IPS-18c (cell line): ENCODE measurements at regions not wholly inside any gene's neighbourhood (a gene's known extent, or its start where the extent isn't known, plus 50 kb on each side); places are given as distances from the start of the nearest gene placed in this dataset.
"Not testable (repeated sequence)": the region's sequence is repeated elsewhere in the genome, so short reads cannot be mapped to it uniquely, and the experiment has no call there.

Experiments used
- H3K4me3 ChIP-seq: 2 replicates; pipeline ENCODE4 v1.7.0; 2013; ENCODE audit warnings: low read depth, mild to moderate bottlenecking, low read length, moderate library complexity; ENCODE audit not compliant: insufficient read depth
- H3K9me3 ChIP-seq: one replicate; pipeline ENCODE4 v1.6.1; 2013; ENCODE audit warnings: mild to moderate bottlenecking, low read length, moderate library complexity; ENCODE audit not compliant: control insufficient read depth, insufficient read depth

DNA sequence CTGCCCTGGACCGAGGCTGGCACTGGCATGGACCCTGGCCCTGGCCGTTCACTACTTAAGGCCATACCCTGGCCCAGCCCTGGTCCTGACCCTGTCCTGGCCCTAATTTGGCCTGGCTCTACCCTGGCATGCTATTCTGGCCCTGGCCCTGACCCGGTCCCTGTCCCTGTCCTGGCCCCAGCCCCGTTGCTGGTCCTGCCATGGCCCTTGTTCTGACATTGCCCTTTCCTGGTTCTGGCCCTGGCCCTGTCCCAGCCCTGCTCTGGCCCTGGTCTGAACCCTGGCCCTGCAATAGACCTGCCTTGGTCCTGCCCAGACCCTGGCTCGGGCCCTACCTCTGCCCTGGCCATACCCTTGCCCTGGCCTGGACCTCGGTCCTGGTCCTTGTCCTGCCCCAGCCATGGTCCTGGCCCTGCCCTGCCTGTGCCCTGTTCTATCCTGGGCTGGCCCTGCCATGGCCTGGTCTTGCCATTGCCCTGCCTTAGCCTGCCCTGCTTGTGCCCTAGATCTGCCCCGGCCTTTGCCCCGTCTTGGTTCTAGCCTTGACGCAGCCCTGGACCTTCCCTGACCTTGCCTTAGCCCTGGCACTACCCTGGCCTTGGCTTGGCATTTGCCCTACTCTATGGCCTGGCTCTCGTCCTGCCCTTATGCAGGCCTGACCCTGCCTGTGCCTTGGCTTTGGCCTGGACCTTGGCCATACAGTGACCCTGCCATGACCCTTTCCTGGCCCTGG is 237.2 kb downstream of the GOLGA6L6 start:
- Histone ChIP-seq H3K9me3 (peaks cover 43% of the 10 kb centered on the region), H3K4me3 (peak overlapping the region; percentile 15; the same call in 1 of the 2 replicates)

DNA sequence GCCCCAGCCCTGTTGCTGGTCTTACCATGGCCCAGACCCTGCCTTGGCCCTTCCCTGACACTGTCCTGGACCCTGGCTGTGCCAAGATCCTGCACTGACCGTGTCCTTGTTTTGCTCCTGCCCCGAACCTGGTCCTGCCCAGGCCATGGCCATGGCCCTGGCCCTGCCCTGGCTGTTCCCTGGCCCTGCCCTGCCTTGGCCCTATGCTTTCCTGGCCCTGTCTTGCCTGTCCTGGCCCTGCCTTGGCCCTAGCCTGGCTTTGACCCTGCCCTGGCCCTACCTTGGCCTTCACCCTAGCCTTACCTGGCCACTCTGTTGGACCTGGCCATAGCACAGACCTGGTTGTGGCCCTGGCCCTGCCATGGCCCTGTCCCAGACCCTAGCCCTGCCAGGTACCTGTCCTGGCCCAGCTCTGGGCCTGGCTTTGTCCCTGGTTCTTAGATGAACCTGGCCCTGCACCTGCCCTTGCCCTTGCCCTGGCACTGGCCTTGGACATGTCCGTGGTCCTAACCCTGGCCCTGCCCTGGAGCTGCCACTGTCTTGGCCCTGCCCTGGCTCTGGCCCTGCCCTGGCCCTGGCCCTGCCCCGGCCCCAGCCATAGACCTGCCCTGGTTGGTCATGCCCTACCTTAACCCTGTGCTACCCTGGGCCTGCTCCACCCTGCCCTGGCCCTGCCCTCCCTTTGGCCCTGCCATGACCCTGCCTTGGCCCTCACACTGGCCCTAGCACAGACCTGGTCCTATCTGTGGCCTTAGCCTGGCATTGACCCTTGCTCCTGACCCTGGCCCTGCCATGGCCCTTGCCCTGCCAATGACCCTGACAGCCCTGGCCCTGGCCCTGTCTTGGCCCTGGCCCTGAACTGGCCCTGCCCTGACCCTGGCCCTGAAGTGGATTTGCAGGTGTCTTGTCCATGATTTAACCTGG is 238.1 kb downstream of the GOLGA6L6 start:
- H3K4me3 ChIP-seq: not testable (repeated sequence)
- H3K9me3 ChIP-seq: peaks cover 43% of the 10 kb centered on the region

DNA sequence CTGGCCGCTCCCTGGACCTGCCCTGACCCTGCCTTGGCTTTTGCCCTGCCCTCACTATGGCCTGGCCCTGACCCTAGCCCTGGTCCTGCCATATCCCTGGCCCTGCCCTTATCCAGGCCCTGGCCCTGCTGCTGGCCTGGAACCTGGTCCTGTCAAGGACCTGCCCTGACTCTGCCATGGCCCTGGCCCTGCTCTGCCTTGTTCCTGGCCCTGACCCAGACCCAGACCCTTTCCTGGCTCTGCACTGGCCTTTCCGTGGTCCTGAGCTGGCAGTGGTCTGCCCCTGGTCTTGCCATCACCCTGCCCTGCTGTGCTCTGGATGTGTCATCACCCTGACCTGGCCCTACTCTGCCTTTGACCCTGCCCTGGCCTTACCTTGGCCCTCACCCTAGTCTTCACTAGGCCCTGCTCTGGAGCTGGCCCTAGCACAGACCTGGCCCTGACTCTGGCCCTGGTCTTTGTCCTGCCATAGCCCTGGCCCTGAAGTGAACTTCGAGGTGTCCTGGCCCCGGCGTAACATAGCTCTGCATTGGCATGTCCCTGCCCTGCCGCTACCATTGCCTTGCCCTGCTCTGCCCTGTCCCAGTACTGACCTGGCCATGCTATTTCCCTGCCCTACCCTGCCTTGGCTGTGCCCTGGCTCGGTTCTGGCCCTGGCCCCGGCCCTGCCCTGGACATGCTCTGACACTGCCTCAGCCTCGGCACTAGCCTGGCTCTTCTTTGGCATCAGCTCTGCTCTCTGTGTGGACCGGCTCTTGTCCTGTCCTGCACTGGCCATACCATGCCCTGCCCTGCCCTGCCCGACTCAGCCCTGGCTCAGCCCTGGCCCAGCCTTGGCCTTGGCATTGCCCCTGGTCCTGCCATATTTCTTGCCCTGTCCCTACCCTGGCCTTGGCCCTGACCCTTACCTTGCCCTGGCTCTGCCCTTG is 239.2 kb downstream of the GOLGA6L6 start:
- H3K4me3 ChIP-seq: not testable (repeated sequence)
- peaks cover 43% of the 10 kb centered on the region for H3K9me3 ChIP-seq

DNA sequence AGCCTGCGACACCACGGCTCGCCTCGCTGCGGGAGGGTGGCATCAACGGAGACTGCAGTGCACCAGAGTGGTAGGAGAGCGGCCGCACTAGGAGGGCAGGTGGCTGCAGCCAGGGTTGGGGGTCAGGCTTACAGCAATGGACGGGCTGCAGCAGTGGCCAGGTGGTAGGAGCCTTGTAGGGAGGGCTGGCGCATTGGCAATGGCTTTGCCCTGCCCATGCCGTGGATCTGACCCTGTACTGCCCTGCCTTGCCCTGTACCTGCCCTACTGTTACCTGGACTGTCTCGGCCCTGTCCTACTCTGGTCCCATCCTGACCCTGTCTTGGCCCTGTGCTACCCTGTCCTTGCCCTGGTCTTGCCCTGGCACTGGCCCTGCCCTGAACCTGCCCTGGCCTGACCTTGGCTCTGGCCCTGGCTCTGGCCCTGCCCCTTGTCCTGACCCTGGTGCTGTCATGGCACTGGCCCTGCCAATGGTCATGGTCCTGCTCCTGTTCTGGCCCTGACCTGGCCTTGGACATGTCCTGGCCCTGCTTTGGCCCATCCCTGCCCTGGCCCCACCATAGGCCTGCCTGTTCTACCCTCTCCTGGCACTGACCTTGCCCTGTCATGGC is 240.0 kb downstream of the GOLGA6L6 start:
- peaks cover 39% of the 10 kb centered on the region for H3K9me3 ChIP-seq
- H3K4me3 ChIP-seq: not testable (repeated sequence)

DNA sequence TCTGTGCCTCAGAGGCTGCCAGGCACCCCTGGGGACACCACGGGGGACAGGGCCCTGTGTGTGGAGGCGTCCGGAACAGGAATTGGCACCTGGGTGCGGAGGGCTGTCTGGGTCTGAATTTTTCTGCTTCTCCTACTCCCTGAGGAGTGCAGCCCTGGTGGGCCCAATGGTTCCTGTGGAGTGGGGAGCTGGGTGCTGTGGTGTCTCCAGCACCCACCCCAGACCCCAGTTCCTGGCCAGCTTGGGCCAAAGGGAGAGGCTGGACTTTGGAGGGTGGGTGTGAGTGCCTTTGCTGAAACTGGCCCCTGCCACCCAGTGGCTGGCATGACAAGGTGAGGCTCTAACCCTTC is 240.6 kb downstream of the GOLGA6L6 start:
- peaks cover 38% of the 10 kb centered on the region for H3K9me3 ChIP-seq

DNA sequence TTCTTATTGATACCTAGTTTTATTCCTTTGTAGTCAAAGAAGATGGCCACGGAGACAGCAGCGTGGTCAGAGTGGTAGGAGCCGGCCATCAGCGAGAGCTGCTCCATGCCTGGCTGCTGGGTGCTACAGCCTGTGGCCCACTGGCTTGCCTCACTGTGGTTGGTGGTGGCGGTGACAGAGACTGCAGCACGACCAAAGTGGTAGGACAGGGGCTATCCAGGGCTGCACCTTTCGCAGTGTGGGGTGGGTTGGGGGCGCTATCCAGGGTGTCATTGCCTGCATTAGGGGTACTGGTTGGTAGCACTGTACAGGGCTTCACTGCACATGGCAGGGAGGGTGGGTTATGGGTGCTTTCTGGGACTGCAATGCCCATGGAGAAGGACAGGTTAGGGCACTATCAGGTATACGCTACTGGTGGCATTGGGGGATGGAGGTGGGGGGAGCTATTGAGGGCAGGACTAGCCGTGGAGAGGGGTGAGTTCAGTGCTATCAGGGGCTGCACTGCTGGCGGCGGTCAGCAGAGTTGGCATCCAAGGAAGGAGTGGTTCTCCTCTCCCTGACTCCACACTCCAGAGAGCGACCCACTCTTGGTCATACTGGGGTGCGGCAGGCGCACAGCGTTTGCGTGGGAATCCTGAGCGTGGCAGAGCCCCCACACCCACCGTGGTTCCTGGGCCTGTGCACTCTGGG is 241.1 kb downstream of the GOLGA6L6 start:
- peaks cover 38% of the 10 kb centered on the region for H3K9me3 ChIP-seq

More for the DNA sequence above, 240.6 kb downstream of the GOLGA6L6 start:
- H3K4me3 ChIP-seq: not testable (repeated sequence)

DNA sequence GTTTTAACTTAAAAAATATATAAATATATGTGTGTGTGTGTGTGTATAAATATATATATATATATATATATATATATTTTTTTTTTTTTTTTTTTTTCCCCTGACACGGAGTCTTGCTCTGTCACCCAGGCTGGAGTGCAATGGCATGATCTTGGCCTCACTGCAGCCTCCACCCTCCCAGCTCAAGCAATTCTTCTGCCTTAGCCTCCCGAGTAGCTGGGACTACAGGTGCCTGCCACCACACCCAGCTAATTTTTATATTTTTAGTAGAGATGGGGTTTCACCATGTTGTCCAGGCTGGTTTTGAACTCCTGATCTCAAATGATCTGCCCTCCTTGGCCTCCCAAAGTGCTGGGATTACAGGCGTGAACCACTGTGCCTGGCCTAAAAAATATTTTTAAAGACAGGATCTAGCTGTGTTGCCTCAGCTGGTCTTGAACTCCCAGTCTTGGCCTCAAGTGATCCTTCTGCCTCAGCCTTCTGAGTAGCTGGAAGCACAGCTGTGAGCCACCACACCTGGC is 243.9 kb downstream of the GOLGA6L6 start:
- peaks cover 31% of the 10 kb centered on the region for H3K9me3 ChIP-seq
- H3K4me3 ChIP-seq: not testable (repeated sequence)

More for the DNA sequence above, 241.1 kb downstream of the GOLGA6L6 start:
- not testable (repeated sequence) for H3K4me3 ChIP-seq

DNA sequence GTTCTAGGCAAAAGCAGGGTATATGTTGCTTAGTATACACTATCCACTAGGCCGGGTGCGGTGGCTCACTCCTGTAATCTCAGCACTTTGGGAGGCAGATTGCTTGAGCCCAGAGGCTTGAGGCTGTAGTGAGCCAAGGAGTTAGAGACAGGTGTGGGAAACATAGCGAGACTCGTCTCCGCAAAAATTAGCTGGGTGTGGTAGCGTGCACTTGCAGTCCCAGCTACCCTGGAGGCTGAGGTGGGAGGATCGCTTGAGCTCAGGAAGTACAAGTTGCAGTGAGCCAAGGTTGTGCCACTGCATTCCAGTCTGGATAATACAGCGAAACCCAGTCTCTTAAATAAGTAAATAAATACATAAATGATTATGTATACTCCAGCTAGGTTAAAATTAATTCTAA is 245.3 kb downstream of the GOLGA6L6 start:
- peaks cover 33% of the 10 kb centered on the region for H3K9me3 ChIP-seq
- H3K4me3 ChIP-seq: not testable (repeated sequence)

DNA sequence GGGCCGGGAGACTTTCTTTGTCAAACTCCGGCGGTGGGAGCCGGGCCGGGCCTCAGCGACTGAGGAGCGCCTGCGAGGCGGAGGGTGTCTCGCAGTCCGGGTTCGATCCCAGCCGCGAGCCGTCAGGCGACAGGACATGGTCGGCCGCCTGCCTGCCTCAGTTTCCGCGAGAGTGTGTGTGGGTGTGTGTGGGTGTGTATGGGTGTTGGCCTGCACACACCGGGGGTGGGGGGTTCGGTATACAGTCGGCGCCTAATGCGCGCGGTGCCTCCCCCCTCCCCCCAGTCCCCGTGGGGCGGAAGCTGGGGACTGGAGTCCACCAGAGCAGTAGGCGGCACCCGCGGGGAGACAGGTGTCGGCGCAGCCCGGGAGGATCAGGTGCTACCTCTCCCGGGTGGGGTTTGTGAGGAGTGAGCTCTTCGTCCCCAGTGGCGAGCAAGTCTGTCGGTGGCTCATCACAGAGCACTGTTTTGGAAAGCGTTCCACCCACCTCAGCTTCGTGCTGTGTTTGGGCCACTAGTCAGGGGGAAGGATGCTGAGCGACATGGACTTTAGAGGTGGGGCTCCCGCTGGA is 246.3 kb downstream of the GOLGA6L6 start:
- Histone ChIP-seq H3K4me3 (peak overlapping the region; percentile 1; the same call in 1 of the 2 replicates), H3K9me3 (peaks cover 31% of the 10 kb centered on the region)

DNA sequence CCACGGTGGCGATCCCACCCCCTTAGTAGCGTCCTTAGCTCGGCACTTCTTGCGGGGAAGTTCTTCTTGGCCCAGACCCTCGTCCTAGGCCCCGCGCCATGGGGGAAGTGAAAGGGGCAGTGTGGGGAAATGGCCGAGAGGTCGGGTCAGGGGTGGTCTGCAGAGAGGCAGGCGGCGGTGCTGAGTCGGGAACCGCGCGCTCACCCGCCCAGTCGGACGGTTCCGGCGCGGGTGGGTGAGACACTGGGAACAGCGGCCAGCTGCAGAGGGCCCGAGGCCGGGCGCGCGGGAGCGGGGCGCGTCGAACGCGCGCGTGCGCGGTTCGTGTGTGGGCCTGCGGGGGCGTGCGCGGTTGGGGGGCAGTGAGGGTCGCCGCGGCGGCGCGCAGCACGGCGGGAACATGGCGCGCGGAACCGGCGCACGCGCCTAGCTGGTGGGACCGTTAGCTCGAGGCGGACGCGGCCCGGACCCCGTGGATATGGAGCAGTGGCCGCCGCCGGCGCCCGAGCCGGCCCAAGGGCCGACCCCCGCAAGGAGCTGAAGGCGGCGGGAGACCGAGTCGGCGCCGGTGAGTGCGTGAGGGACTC is 246.9 kb downstream of the GOLGA6L6 start:
- Histone ChIP-seq H3K9me3 (peaks cover 31% of the 10 kb centered on the region), H3K4me3 (no peak overlapping the region; the same call in 1 of the 2 replicates)

DNA sequence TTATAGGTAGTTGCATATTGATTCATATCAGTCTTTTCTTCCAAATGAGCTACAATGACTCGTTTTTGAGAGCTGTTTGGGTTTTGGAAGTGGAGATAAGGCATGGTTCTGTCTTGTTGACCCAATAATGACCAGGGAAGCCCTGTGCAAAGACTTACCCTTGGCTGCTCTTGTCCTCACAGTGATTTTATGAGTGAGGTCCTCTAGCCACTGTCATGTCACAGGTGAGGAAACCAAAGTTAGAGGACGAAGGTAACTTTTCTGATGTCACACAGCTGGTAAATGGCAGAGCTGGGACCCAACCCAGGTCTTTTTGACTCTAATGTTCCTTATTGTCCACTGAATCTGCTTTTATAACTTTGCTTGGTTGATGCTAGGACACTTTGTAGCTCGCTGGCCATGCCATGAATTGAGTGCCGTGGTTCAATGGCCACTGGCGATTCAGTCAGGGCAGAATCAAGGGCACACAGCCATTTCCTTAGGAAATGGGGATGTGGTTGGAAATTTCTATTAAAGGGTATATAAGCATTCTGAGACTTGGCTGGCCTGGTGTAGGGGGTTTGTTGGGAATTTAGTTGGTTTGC is 249.1 kb downstream of the GOLGA6L6 start:
- not testable (repeated sequence) for H3K4me3 ChIP-seq
- peaks cover 45% of the 10 kb centered on the region for H3K9me3 ChIP-seq

DNA sequence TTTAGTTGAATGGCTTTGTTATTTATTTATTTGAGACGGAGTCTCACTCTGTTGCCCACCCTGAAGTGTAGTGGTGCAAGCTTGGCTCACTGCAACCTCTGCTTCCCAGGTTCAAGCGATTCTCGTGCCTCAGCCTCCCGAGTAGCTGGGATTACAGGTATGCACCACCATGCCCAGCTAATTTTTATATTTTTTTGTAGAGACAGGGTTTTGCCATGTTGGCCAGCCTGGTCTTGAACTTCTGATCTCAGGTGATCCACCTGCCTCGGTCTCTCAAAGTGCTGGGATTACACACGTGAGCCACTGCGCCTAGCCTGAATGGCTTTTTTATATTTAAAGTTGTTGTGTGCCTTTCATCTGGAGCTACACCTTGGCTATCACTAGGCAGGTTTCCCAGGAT is 250.0 kb downstream of the GOLGA6L6 start:
- peaks cover 47% of the 10 kb centered on the region for H3K9me3 ChIP-seq
- H3K4me3 ChIP-seq: not testable (repeated sequence)

DNA sequence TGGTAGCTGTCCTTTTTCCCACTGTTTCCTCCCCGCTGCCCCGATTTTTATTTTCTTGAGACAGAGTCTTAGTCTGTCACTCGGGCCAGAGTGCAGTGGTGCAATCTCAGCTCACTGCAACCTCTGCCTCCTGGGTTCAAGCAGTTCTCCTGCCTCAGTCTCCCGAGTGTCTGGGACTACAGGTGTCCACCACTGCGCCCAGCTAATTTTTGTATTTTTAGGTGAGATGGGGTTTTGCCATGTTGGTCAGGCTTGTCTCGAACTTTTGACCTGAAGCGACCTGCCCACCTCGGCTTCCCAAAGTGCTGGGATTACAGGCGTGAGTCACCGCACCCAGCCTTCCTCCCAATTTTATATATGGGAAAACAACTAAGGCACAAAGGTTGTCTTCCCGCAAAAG is 251.0 kb downstream of the GOLGA6L6 start:
- H3K4me3 ChIP-seq: not testable (repeated sequence)
- peaks cover 46% of the 10 kb centered on the region for H3K9me3 ChIP-seq

DNA sequence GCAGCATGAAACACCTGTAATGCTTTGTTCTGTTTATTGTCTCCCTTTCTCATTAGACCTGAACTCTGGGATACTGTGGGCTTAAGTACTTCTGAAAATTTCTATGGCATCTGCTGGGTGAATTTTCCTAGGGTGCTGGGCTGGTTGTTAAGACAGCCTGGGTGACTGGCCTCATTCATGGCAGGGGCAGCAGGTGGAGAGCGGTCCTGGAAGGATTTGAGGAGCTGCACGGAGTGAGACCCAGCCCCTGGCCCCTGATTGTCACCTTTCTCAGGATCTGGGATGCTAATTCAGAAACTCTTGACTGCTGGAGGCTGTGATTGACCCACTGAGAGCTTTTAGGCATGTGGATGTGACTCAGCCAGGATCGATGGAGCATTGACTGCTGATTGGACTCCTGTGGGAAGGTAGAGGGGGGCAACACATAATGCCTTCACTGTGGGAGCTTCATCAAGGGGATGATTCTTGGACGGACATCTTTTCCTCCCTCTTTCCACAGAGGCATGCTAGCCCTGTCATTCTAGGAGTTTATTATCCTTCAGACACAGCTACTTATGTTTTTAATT is 252.0 kb downstream of the GOLGA6L6 start:
- H3K4me3 ChIP-seq: not testable (repeated sequence)
- peaks cover 39% of the 10 kb centered on the region for H3K9me3 ChIP-seq
